ENCODE measurements at regions not wholly inside any gene's neighbourhood (a gene's known extent, or its start where the extent isn't known, plus 50 kb on each side); places are given as distances from the start of the nearest gene placed in this dataset.

- H3K36me3 Mint-ChIP-seq (ENCODE audit: insufficient read depth, unreplicated experiment): no peaks in the 10 kb centered on the region
- TF ChIP-seq, protein P1, sequence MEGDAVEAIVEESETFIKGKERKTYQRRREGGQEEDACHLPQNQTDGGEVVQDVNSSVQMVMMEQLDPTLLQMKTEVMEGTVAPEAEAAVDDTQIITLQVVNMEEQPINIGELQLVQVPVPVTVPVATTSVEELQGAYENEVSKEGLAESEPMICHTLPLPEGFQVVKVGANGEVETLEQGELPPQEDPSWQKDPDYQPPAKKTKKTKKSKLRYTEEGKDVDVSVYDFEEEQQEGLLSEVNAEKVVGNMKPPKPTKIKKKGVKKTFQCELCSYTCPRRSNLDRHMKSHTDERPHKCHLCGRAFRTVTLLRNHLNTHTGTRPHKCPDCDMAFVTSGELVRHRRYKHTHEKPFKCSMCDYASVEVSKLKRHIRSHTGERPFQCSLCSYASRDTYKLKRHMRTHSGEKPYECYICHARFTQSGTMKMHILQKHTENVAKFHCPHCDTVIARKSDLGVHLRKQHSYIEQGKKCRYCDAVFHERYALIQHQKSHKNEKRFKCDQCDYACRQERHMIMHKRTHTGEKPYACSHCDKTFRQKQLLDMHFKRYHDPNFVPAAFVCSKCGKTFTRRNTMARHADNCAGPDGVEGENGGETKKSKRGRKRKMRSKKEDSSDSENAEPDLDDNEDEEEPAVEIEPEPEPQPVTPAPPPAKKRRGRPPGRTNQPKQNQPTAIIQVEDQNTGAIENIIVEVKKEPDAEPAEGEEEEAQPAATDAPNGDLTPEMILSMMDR (IDR thresholded peaks at IDR 0.05; ENCODE audit: unreplicated experiment): no peak
- no peaks in the 10 kb centered on the region for H3K4me1 Mint-ChIP-seq (ENCODE audit: low read depth, unreplicated experiment)
- no peak for DNase-seq
- no peak overlapping the region for H3K4me3 Mint-ChIP-seq (ENCODE audit: low read depth, unreplicated experiment)
- CTCF ChIA-PET: no interaction called here
- peaks cover 12% of the 10 kb centered on the region for H3K9me3 Mint-ChIP-seq (ENCODE audit: low read depth, unreplicated experiment)
- no peaks in the 10 kb centered on the region for H3K27me3 Mint-ChIP-seq (ENCODE audit: unreplicated experiment)
- H3K27ac Mint-ChIP-seq (ENCODE audit: unreplicated experiment): no peak overlapping the region
- no TSS peak for BruUV-seq (replicated peaks)
- intact Hi-C loops (cut with micrococcal nuclease; ENCODE audit: unreplicated experiment): no loop called here
These were observed 991.4 kb downstream of the ADGRL2 start for GRCh38 chr1:82792151-82792550.

- no peak overlapping the region for H3K27ac Mint-ChIP-seq (ENCODE audit: unreplicated experiment)
- H3K36me3 Mint-ChIP-seq (ENCODE audit: insufficient read depth, unreplicated experiment): no peaks in the 10 kb centered on the region
- no peak for DNase-seq
- no peaks in the 10 kb centered on the region for H3K27me3 Mint-ChIP-seq (ENCODE audit: unreplicated experiment)
- H3K4me1 Mint-ChIP-seq (ENCODE audit: low read depth, unreplicated experiment): no peaks in the 10 kb centered on the region
- peaks cover 12% of the 10 kb centered on the region for H3K9me3 Mint-ChIP-seq (ENCODE audit: low read depth, unreplicated experiment)
- TF ChIP-seq, protein P1 (IDR thresholded peaks at IDR 0.05; ENCODE audit: unreplicated experiment): no peak
- no peak overlapping the region for H3K4me3 Mint-ChIP-seq (ENCODE audit: low read depth, unreplicated experiment)
- intact Hi-C loops (cut with micrococcal nuclease; ENCODE audit: unreplicated experiment): no loop called here
- CTCF ChIA-PET: no interaction called here
- BruUV-seq (replicated peaks): no TSS peak
These were observed 989.8 kb downstream of the ADGRL2 start for GRCh38 chr1:82790556-82790955.

DNA sequence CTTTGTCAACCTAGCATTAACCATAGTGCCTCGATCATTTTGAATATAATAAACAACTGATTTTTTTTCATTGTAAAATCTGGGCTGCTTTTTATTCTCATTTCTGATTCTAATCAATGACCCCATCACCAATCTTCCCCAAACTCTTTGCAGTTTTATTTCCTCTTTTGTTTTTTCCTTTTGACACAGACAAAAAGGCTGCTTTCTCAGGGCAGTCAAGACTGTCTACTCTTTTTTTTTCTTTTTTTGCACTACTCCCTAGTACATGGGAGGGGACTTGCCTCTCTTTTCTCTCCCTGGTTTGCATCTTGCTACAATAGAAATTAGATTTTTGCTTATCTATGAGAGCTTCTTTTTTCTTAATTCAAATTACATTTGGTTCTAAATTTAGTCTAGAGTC, 987.9 kb downstream of the ADGRL2 start:
- intact Hi-C loops (cut with micrococcal nuclease; ENCODE audit: unreplicated experiment): no loop called here
- H3K9me3 Mint-ChIP-seq (ENCODE audit: low read depth, unreplicated experiment): peaks cover 12% of the 10 kb centered on the region

DNA sequence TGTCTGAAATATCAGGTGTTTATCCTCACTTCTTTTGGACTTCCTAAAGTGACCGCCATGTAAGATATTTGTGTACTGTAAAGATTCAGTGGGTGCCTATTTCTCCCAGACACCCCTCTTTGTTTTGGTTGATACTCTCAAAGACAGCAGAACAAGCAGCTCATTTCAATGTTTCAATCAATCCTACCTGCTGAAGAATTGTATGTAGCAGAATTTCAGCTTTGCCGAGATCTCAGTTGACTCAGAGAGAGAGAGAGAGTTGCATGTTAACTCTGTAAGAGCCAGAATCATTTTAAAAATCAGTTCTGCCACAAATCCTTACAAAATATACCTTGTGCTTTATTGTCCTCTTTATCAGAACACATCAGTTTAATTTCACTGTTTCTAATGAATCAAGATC, 987.3 kb downstream of the ADGRL2 start:
- no peak for DNase-seq
- TF ChIP-seq, protein P1 (IDR thresholded peaks at IDR 0.05; ENCODE audit: unreplicated experiment): no peak
- intact Hi-C loops (cut with micrococcal nuclease; ENCODE audit: unreplicated experiment): no loop called here
- CTCF ChIA-PET: no interaction called here
- H3K4me3 Mint-ChIP-seq (ENCODE audit: low read depth, unreplicated experiment): no peak overlapping the region
- no peak overlapping the region for H3K27ac Mint-ChIP-seq (ENCODE audit: unreplicated experiment)
- H3K36me3 Mint-ChIP-seq (ENCODE audit: insufficient read depth, unreplicated experiment): no peaks in the 10 kb centered on the region
- no peaks in the 10 kb centered on the region for H3K27me3 Mint-ChIP-seq (ENCODE audit: unreplicated experiment)
- no peaks in the 10 kb centered on the region for H3K4me1 Mint-ChIP-seq (ENCODE audit: low read depth, unreplicated experiment)
- no TSS peak for BruUV-seq (replicated peaks)
- peaks cover 12% of the 10 kb centered on the region for H3K9me3 Mint-ChIP-seq (ENCODE audit: low read depth, unreplicated experiment)

More for the DNA sequence above, 987.9 kb downstream of the ADGRL2 start:
- no peak for DNase-seq
- no peaks in the 10 kb centered on the region for H3K4me1 Mint-ChIP-seq (ENCODE audit: low read depth, unreplicated experiment)
- H3K27ac Mint-ChIP-seq (ENCODE audit: unreplicated experiment): no peak overlapping the region
- no TSS peak for BruUV-seq (replicated peaks)
- CTCF ChIA-PET: no interaction called here
- TF ChIP-seq, protein P1 (IDR thresholded peaks at IDR 0.05; ENCODE audit: unreplicated experiment): no peak
- H3K27me3 Mint-ChIP-seq (ENCODE audit: unreplicated experiment): no peaks in the 10 kb centered on the region
- no peak overlapping the region for H3K4me3 Mint-ChIP-seq (ENCODE audit: low read depth, unreplicated experiment)
- H3K36me3 Mint-ChIP-seq (ENCODE audit: insufficient read depth, unreplicated experiment): no peaks in the 10 kb centered on the region

- DNase-seq: no peak
- H3K27me3 Mint-ChIP-seq (ENCODE audit: unreplicated experiment): no peaks in the 10 kb centered on the region
- H3K36me3 Mint-ChIP-seq (ENCODE audit: insufficient read depth, unreplicated experiment): no peaks in the 10 kb centered on the region
These were observed 986.1 kb downstream of the ADGRL2 start for GRCh38 chr1:82786883-82787282.

More at GRCh38 chr1:82786883-82787282, 986.1 kb downstream of the ADGRL2 start:
- Mint-ChIP-seq H3K9me3 (ENCODE audit: low read depth, unreplicated experiment) (peaks cover 12% of the 10 kb centered on the region), H3K4me3 (ENCODE audit: low read depth, unreplicated experiment) (no peak overlapping the region), H3K4me1 (ENCODE audit: low read depth, unreplicated experiment) (no peaks in the 10 kb centered on the region), H3K27ac (ENCODE audit: unreplicated experiment) (no peak overlapping the region)
- no TSS peak for BruUV-seq (replicated peaks)
- CTCF ChIA-PET: no interaction called here
- intact Hi-C loops (cut with micrococcal nuclease; ENCODE audit: unreplicated experiment): no loop called here
- TF ChIP-seq, protein P1 (IDR thresholded peaks at IDR 0.05; ENCODE audit: unreplicated experiment): no peak
